Fibroblast of skin of left biceps (primary cell): ENCODE measurements at regions not wholly inside any gene's neighbourhood (a gene's known extent, or its start where the extent isn't known, plus 50 kb on each side); places are given as distances from the start of the nearest gene placed in this dataset.
"Not testable (repeated sequence)": the region's sequence is repeated elsewhere in the genome, so short reads cannot be mapped to it uniquely, and the experiment has no call there.

Source experiments
- DNase-seq, 2 experiments: peaks; one replicate each; pipeline ENCODE4 v3.0.0-alpha.2; 2013; ENCODE audit warnings: low read depth in 2 of 2

DNA sequence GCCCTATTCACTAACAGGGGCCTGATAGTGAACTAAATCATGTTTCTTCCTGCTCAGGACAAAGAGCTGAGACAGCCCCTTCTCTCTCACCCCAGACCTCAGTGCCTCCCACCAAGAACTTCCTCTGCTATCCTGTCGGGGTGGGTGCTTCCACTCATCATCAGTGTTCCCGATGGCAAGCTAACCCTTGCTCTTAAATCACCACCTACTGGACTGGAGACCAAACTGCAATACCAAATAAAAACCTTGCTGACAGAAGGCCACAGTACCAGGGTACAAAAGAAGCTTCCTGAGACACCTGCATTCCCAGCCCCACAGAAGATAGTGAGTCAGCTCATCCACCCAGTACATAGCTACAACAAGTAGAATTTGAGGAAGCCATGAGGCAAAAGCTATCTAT, 799.5 kb downstream of the LTN1 start:
- DNase-seq, result no peak

DNA sequence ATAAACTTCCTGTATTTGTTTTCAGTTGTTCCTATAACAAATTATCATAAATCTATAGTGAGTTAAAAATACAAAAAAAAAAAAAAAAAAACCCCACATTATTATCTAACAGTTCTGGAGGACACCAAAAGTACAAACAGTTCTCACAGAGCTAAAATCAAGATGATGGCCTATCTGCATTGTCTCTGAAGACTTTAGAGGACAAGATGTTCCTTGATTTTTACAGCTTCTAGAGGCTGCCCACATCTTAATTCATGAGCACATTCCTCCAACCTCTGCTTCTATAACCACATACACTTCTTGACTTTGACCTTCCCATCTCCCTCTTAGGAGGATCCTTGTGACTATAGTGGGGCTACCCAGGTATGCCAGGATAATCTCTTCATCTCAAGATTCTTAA, 806.1 kb downstream of the LTN1 start:
- DNase-seq, result no peak

DNA sequence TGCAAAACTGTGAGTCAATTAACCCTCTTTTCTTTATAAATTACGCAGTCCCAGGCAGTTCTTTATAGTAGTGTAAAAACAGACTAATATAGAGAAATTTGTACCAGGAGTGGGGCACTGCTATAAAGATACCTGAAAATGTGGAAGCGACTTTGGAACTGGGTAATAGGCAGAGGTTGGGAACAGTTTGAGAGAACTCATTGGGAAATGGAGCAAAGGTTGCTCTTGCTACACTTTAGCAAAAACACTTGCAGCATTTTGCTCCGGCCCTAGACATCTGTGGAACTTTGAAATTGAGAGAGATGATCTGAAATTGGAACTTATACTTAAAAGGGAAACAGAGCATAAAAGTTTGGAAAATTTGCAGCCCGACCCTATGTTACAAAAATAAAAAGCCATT, 810.9 kb downstream of the LTN1 start:
- DNase-seq, result no peak

DNA sequence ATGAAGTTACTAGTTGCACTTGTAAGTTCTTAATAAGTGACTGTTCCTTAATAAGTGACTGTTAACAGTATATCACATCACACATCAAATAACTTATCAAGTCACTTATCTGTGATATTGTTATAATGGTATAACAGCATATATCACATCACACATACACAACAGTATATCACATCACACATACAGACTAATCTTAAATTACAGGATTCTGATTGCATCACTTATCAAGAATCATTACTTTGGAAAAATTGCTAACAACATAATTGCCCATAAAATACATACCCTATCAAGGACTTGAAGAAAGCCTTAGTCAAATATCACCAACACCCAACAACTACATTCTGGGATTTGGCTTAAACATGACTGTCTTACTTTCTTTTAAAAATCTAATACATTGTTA, 813.5 kb downstream of the LTN1 start:
- no peak for DNase-seq

DNA sequence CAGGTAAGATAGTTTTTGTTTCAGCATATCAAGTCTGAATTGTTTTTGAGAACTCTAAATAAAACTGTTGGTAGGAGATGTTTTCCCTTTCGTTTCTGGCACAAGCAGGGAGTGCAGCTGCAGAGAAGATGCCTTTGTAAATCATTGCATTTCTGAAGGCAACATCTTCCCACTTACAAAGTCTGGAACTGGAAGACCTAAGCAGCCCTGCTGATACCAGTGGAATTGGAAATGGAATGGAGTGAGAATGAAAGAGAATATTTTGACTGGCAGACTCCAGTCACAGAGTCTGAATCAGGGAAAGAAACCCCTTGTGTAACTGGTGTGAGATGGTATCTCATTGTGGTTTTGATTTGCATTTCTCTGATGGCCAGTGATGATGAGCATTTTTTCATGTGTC, 815.6 kb downstream of the LTN1 start:
- DNase-seq, result no peak

DNA sequence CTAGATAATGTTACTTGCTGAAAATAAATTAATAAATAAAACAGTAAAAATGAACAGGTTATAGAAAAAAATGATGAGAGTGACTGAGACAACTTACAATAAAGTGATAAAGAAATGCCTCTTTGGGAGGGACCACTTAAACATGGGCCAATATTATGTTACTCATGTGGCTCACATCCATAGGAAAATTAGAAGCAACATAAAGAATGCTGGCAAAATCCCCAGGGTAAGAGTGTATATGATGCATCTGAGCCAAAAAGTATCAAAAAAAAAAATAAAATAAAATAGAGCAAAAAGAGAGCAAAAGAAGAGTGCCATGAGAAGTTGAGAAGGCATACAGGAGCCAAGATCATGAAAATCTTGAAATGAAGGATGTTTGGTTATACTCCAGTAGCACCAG, 818.0 kb downstream of the LTN1 start:
- DNase-seq, result peak; percentile 21 to 26

DNA sequence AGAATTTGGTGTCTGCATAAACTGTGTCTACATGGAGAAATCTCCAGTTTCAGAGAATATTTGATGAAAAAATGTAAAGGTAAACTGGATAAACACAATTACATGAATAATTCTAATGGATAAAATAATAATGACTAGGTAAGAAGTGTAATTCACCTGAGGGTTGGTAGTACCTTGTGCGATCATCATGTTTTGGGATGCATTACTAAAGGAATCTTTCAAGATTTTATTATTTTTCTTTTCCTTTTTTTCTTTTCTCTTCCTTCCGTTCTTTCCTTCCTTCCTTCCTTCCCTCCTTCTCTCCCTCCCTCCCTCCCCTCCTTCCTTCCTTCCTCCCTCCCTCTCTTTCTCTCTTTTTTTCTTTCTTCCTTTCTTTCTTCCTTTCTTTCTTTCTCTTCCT, 818.7 kb downstream of the LTN1 start:
- DNase-seq, result no peak

DNA sequence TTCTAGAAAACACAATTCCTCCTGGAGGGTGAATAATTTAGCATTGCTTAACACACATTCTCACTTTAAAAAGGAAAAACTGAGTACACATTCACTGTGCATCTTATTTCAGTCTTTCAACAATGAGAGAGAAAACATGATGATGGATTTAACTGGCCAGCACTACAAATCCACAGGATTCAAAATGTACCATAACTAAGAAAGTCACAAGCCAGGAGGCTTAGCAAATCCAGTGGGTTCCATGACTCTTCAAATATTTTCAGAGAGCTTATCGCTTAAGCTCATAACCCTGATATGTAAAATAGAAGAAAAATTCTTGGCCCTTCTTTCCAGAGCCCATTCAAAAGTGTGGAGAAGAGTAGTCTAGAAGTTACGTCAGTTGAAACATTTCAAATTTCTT, 820.3 kb downstream of the LTN1 start:
- no peak for DNase-seq

DNA sequence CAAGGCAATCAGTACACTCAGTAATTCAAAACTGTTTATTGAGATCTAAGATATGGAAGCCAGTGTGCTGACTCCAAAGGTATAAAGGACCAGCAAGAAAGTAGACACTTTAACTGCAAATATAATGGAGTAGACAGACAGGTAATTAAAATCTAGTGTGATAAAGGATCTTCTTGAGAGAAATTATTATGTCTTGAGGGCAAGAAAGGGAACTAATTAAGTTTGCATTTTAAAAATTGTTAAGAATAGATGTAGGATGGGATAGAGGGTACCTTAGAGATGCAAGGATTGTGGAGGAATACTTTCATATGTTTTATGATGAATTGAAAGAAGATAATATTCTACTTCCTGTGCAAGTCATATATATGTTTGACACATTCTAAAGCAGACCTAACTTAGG, 825.3 kb downstream of the LTN1 start:
- DNase-seq, result no peak

DNA sequence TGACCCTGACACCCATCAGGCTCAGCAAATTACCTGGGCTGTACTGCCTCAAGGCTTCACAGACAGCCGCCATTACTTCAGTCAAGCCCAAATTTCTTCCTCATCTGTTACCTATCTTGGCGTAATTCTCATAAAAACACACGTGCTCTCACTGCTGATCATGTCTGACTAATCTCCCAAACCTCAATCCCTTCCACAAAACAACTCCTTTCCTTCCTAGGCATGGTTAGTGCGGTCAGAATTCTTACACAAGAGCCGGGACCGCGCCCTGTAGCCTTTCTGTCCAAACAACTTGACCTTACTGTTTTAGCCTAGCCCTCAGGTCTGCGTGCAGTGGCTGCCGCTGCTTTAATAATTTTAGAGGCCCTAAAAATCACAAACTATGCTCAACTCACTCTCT, 828.2 kb downstream of the LTN1 start:
- DNase-seq, result not testable (repeated sequence)

DNA sequence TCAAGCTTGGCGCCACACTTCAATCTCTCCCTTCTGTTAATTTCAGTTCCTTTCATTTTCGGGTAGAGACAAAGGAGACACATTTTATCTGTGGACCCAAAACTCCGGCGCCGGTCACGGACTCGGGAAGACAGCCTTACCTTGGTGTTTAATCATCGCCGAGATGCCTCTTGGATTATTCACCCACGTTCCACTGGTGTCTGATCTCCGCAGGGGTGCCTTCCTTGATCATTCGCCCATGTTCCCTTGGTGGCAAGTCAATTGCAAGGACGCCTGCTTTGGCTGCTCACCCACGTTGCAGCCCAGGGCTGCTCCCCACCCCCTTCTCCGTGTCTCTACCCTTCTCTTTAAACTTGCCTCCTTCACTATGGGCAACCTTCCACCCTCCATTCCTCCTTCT, 830.6 kb downstream of the LTN1 start:
- DNase-seq, result not testable (repeated sequence)

DNA sequence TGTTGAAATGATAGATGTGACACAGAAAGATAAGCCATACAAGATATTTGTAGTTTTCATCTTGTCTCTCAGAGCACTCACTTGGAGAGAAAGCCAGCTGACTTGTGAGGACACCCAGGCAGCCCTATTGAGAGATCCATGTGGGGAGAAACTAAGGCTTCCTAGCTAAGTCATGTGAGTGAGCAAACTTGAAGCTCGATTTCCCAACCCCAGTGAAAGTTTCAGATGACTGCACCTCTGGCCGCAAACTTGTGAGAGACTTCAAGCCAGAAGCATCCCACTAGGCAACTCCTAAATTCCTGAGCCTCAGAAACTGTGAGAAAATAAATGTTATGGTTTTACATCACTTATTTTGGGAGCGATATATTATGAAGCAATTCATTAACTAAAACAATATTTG, 832.3 kb downstream of the LTN1 start:
- no peak for DNase-seq

DNA sequence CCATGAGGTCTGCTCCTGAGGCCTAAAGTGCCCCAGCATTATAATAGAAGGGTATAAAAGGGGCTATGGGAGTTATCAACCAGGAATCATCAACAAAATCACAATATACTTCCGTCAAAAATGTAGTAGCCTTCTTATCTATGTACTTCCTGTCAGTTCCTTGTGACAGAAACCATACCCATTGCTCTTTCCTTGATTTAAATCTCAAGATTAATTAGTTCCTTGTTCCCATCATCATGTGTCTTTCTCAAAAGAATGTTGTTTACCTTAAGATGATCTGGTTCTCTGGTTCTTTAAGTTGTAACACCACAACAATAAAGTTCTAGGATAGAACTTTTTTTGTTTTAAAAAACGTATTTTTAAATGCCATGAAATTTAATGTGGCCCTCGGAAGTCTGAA, 833.3 kb downstream of the LTN1 start:
- DNase-seq, result no peak

DNA sequence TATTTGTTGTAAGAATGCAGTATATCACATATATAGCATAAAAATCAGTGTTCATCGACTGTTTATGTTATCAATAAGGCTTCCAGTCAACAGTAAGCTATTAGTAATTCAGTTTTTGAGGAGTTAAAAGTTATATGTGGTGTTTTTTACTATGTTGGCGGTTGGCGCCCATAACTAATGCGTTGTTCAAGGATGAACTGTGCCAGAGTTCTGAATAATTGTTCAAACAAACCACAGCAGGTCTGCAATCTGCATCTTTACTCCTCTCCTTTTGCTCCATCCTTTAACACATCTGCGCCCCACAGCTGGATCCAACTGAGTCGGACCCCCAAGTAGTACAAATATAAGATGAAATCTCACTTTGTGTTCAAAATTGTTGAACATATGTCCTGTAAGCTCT, 836.1 kb downstream of the LTN1 start:
- no peak for DNase-seq

DNA sequence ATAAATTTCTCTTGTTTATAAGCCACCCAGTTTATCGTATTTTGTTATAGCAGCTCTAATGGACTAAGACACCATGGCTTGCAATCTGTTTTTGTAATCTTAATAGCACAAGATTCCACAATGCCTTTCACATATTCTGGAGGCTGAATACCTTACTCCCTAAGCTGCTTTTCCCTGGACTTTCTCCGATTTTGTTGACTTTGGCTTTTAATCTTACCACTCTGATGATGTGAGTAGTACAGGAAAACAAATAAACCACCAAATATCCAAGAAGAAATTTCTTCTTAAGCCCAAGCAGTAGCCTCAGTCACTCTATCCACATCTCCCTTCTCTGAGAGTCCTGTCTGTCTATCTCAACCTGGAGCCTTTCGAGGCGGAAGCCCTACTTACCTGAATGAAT, 838.6 kb downstream of the LTN1 start:
- no peak for DNase-seq

DNA sequence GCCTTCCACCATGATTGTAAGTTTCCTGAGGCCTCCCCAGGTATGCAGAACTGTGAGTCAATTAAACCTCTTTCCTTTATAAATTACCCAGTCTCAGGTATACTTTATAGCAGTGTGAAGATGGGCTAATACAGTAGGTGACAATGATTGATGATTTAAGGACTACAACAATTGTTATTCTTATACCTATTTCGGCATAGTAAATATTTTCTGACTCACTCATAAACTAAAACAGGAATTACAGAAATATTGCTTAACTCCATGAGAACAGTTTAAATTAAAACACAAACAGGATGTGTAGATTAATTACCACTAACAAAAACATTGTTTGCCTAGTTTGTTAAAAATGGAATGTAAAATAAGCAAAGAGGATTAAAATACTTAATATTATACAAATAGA, 839.9 kb downstream of the LTN1 start:
- DNase-seq, result no peak

DNA sequence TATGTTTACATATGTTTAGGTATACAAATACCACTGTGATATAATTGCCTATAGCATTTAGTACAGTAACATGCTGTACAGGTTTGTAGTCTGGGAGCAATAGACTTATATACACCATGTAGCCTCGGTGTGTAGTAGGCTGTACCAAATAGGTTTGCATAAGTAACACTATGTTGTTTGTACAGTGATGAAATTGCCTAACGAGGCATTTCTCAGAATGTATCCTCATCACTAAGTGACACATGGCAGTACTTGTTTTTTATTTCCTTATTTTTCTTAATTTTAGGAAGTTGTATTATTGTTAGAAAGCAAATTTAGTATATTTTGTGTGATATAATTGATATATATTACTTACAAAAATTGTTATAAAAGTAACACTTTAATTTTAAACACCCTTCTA, 840.9 kb downstream of the LTN1 start:
- no peak for DNase-seq

DNA sequence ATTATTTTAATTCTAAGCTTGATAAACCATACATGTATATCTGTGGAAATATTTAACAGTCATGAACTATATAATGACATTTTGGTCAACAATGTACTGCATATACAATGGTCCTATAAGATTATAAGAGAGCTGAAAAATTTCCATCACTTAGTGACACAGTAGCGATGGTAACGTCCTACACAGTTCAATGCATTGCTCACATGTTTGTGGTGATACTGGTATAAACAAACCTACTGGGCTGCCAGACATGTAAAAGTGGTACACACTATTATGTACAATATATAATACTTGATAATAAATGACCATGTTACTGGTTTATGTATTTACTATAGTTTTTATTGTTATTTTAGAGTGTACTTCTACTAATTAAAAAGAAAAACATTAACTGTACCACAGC, 841.9 kb downstream of the LTN1 start:
- no peak for DNase-seq

DNA sequence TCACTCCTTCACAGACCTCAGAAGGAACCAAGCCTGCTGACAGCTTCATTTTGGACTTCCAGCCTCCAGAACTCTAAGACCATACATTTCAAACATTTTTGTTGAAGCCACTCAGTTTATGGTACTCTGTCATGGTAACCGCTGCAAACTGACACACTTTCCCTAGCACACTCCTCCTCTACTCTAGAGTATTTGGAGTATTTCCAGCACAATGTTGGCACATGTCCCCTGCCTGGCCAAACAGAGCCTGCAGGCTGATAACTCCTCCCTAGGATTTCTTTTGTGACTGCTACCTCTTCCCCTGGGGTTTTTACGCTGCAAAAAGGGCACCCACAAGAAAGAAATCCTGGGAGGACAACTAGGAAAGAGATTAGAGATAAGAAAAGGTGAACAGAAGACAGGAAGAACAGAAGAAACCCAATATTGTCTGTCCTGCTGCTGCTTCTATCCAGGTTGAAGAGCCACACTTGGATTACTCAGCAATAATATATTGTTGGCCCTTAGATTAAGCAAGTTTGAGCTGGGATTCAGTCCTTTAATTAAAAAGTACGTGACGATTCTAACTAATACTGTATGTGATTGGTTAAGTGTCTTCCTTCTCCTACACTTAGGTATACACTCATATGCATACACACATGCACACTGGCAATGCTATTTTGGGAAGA, 844.1 kb downstream of the LTN1 start:
- no peak for DNase-seq

DNA sequence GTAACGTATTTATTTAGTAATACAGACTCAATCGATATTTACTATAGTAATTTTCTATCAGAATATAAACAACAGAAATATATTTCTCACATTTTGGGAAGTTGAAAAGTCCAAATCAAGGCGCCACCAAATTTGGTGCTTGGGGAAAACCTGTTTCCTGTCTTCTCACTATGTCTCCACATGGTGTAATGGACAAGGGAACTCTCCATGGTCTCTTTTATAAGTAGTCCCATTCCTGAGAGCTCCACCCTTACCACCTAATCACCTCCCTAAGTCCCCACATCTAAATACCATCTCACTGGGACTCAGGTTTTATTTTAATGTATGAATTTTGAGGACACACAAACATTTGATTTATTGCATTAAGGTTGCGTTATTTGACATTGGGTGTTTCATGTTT, 848.0 kb downstream of the LTN1 start:
- no peak for DNase-seq

DNA sequence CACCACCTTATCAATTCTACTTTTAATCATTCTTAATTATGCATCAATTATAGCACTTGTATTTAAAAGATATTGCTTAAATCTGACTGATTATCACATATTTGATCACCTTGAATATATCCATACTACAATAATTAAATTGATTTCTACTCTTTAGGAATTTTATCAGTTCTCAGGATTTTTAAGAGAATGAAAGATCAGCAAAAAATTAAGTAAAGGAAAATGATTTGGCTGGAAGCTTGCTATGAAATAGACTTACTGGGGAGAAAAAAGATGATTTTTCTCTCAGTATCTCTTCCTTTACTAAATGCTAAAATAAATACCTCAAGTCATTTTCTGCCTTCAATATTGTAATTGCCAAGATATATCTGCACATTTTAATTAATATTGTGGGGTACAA, 848.6 kb downstream of the LTN1 start:
- DNase-seq, result no peak

DNA sequence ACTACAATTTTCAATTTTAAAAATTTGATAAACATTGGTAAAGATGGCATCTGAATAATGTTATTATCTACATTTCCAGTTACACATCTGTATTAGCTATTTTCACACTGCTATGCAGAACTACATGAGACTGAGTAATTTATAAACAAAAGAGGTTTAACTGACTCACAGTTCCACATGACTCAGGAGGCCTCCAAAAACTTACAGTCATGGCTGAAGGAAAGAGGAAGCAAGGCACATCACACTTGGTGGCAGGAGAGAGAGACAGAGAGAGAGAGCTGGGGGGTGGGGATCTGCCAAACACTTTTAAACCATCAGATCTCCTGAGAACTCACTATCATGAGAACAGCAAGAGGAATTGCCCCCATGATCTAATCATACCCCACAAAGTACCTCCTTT, 850.0 kb downstream of the LTN1 start:
- DNase-seq, result peak; percentile 36 to 40

DNA sequence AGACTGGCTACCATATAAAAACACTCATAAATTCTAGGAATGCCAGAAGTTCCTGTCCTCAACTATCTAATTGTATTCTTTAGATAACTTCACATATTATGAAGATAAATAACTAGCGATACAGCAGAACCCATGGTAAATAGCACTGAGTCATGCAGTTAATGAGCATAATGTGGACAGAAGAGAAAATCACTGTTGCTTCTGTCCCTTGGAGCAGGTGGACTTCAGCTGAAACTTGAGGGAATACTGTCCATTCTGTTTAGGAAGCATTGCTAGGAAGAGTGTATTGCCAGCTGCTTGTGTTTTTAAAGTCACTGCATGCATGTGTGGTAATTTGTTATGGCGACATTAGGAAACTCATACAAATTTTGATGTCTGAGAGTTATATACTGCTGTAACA, 854.4 kb downstream of the LTN1 start:
- DNase-seq, result no peak

DNA sequence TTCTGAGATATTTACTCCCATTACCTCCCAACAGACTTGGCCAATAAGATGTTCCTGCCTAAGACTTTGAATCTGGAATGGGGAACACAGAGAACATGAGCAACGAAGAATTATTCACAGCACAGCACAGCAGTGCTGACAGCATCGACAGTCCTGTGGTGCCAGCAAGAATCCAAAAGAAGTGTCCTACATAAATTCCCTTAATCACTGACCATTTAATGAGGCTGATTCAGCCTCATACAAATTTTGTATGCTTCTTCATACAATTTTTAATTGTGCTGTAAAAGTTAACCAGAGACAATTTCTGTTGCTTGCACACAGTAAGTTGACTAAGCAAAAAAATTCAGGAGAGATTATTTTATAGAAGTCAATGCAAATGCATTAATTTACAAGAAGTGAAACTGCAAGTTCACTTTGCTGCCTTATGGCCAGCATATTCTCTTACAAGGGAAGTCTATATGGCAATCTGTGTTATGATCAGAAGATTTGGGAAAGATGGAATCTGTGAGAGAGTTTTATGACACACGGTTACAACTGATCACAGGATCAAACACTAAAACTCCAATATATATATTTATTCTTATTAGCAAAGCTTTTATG, 855.9 kb downstream of the LTN1 start:
- no peak for DNase-seq
